Adipocyte (in vitro differentiated cells): ENCODE measurements at regions not wholly inside any gene's neighbourhood (a gene's known extent, or its start where the extent isn't known, plus 50 kb on each side); places are given as distances from the start of the nearest gene placed in this dataset.

Experiments
- DNase-seq: peaks from one replicate; pipeline ENCODE4 v3.0.0-alpha.2; 2015; ENCODE audit warnings: low read depth
- H3K27me3 ChIP-seq: replicated peaks from 2 replicates; pipeline ENCODE4 v1.7.0; 2013; ENCODE audit warnings: mild to moderate bottlenecking, low read length, moderate library complexity; ENCODE audit not compliant: control insufficient read depth, insufficient read depth
- H3K36me3 ChIP-seq: 2 replicates; pipeline ENCODE4 v1.7.0; 2013; ENCODE audit warnings: low read length, mild to moderate bottlenecking, moderate library complexity; ENCODE audit not compliant: control insufficient read depth, insufficient read depth, severe bottlenecking
- H3K4me1 ChIP-seq: 2 replicates; pipeline ENCODE4 v1.7.0; 2013; ENCODE audit warnings: mild to moderate bottlenecking, low read length, moderate library complexity; ENCODE audit not compliant: control insufficient read depth, insufficient read depth
- H3K4me3 ChIP-seq: 2 replicates; pipeline ENCODE4 v1.7.0; 2013; ENCODE audit warnings: mild to moderate bottlenecking, low read length, moderate library complexity
- H3K9ac ChIP-seq: 2 replicates; pipeline ENCODE4 v1.7.0; 2013; ENCODE audit warnings: mild to moderate bottlenecking, low read length, moderate library complexity
- H3K9me3 ChIP-seq: 2 replicates; pipeline ENCODE4 v1.7.0; 2013; ENCODE audit warnings: mild to moderate bottlenecking, low read length, moderate library complexity; ENCODE audit not compliant: control insufficient read depth

- Histone ChIP-seq H3K9ac (no peak overlapping the region), H3K27me3 (no peaks in the 10 kb centered on the region), H3K4me3 (no peak overlapping the region), H3K4me1 (peaks cover 24% of the 10 kb centered on the region), H3K36me3 (no peaks in the 10 kb centered on the region), H3K9me3 (no peaks in the 10 kb centered on the region)
- DNase-seq: no peak
Measured at GRCh38 chr3:46129588-46130272, 78.4 kb downstream of the CCR1 start.

- H3K27me3 ChIP-seq: no peaks in the 10 kb centered on the region
- no peak overlapping the region for H3K9ac ChIP-seq
- H3K36me3 ChIP-seq: no peaks in the 10 kb centered on the region
- H3K4me1 ChIP-seq: peaks cover 40% of the 10 kb centered on the region
- no peak overlapping the region for H3K4me3 ChIP-seq
- no peaks in the 10 kb centered on the region for H3K9me3 ChIP-seq
- peak; percentile 86 for DNase-seq
Measured at GRCh38 chr3:46127503-46127902, 80.6 kb downstream of the CCR1 start.

GRCh38 chr3:46124216-46125177, 83.6 kb downstream of the CCR1 start:
- Histone ChIP-seq H3K9ac (peak overlapping the region; percentile 77), H3K36me3 (no peaks in the 10 kb centered on the region), H3K4me3 (peak overlapping the region; percentile 48), H3K9me3 (no peaks in the 10 kb centered on the region), H3K4me1 (peaks cover 40% of the 10 kb centered on the region), H3K27me3 (no peaks in the 10 kb centered on the region)
- DNase-seq: peak; percentile 28

- Histone ChIP-seq H3K27me3 (no peaks in the 10 kb centered on the region), H3K4me1 (peaks cover 40% of the 10 kb centered on the region), H3K9ac (peak overlapping the region; percentile 77), H3K4me3 (peak overlapping the region; percentile 48), H3K36me3 (no peaks in the 10 kb centered on the region), H3K9me3 (no peaks in the 10 kb centered on the region)
- DNase-seq: no peak
Measured at GRCh38 chr3:46123646-46124045, 84.5 kb downstream of the CCR1 start.

- H3K4me1 ChIP-seq: peaks cover 28% of the 10 kb centered on the region
- H3K27me3 ChIP-seq: no peaks in the 10 kb centered on the region
- no peaks in the 10 kb centered on the region for H3K36me3 ChIP-seq
- H3K9ac ChIP-seq: no peak overlapping the region
- no peak overlapping the region for H3K4me3 ChIP-seq
- H3K9me3 ChIP-seq: no peaks in the 10 kb centered on the region
- no peak for DNase-seq
Measured at GRCh38 chr3:46122091-46122490, 86.0 kb downstream of the CCR1 start.

- H3K36me3 ChIP-seq: no peaks in the 10 kb centered on the region
- no peak overlapping the region for H3K4me3 ChIP-seq
- no peaks in the 10 kb centered on the region for H3K9me3 ChIP-seq
- no peaks in the 10 kb centered on the region for H3K27me3 ChIP-seq
- peaks cover 36% of the 10 kb centered on the region for H3K4me1 ChIP-seq
- H3K9ac ChIP-seq: no peak overlapping the region
- DNase-seq: no peak
Measured at GRCh38 chr3:46120983-46121382, 87.1 kb downstream of the CCR1 start.

- H3K4me1 ChIP-seq: peaks cover 37% of the 10 kb centered on the region
- H3K9me3 ChIP-seq: no peaks in the 10 kb centered on the region
- no peaks in the 10 kb centered on the region for H3K36me3 ChIP-seq
- H3K9ac ChIP-seq: no peak overlapping the region
- H3K27me3 ChIP-seq: no peaks in the 10 kb centered on the region
- DNase-seq: no peak
- no peak overlapping the region for H3K4me3 ChIP-seq
Measured at GRCh38 chr3:46119709-46120498, 88.2 kb downstream of the CCR1 start.

- H3K9me3 ChIP-seq: no peaks in the 10 kb centered on the region
Measured at GRCh38 chr3:46119253-46119652, 88.9 kb downstream of the CCR1 start.

GRCh38 chr3:46116996-46117395, 89.7 kb upstream of the XCR1 start:
- Histone ChIP-seq H3K36me3 (no peaks in the 10 kb centered on the region), H3K4me3 (no peak overlapping the region), H3K27me3 (no peaks in the 10 kb centered on the region), H3K9me3 (peaks cover 15% of the 10 kb centered on the region), H3K4me1 (peaks cover 36% of the 10 kb centered on the region), H3K9ac (no peak overlapping the region)
- DNase-seq: no peak

More at GRCh38 chr3:46119253-46119652, 88.9 kb downstream of the CCR1 start:
- no peak overlapping the region for H3K9ac ChIP-seq
- H3K36me3 ChIP-seq: no peaks in the 10 kb centered on the region
- H3K4me3 ChIP-seq: no peak overlapping the region
- no peak for DNase-seq
- H3K27me3 ChIP-seq: no peaks in the 10 kb centered on the region
- peaks cover 36% of the 10 kb centered on the region for H3K4me1 ChIP-seq

GRCh38 chr3:46114323-46114988, 87.2 kb upstream of the XCR1 start:
- Histone ChIP-seq H3K9me3 (peaks cover 15% of the 10 kb centered on the region), H3K4me3 (no peak overlapping the region), H3K36me3 (no peaks in the 10 kb centered on the region), H3K9ac (peak overlapping the region; percentile 42), H3K4me1 (peaks cover 54% of the 10 kb centered on the region), H3K27me3 (no peaks in the 10 kb centered on the region)
- peak; percentile 85 for DNase-seq
